ENCODE measurements at regions not wholly inside any gene's neighbourhood (a gene's known extent, or its start where the extent isn't known, plus 50 kb on each side); places are given as distances from the start of the nearest gene placed in this dataset.

DNA sequence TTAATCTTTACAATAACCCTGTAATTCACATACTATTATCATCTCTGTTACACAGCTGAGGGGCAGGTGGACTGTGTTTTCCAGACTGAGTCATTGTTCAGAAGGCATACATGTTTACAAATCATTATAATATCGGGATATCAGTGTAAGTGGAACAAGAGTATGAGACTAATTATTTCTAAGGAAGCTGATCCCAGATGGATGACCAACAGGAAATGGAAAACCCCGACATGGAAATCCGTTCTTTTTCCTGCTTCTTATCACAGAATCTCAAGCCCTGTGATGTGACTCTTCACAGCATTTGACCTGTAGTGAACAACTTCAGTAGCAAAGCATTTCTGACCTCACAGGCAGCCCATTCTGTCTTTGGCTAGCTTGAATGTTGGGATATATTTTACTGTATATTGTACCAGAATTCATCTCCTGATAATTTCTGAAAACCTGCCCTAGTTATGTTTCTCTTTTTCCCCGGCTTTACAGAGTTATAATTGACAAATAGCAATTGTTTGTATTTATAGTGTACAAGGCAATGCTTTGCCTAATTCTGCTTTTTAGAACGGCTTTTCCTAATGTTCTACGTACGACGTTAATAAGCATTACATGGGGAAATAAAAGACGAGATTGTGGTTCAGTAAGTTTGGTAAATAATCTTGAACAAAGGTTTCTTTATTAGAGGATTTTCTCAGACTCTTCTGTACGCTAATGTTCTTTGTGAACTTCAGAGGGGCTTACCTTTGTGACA, 78.6 kb upstream of the SYPL1 start:
- TF ChIP-seq POLR2A (IDR thresholded peaks at IDR 0.05) = no peak
- TF ChIP-seq, protein P1, sequence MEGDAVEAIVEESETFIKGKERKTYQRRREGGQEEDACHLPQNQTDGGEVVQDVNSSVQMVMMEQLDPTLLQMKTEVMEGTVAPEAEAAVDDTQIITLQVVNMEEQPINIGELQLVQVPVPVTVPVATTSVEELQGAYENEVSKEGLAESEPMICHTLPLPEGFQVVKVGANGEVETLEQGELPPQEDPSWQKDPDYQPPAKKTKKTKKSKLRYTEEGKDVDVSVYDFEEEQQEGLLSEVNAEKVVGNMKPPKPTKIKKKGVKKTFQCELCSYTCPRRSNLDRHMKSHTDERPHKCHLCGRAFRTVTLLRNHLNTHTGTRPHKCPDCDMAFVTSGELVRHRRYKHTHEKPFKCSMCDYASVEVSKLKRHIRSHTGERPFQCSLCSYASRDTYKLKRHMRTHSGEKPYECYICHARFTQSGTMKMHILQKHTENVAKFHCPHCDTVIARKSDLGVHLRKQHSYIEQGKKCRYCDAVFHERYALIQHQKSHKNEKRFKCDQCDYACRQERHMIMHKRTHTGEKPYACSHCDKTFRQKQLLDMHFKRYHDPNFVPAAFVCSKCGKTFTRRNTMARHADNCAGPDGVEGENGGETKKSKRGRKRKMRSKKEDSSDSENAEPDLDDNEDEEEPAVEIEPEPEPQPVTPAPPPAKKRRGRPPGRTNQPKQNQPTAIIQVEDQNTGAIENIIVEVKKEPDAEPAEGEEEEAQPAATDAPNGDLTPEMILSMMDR (IDR thresholded peaks at IDR 0.05 in 4 of 5, conservative IDR thresholded peaks at IDR 0.05 in 1 of 5) = no peak

Measured in gastrocnemius medialis (tissue), 4 donors.